Erythroblast (primary cell): ENCODE measurements at regions not wholly inside any gene's neighbourhood (a gene's known extent, or its start where the extent isn't known, plus 50 kb on each side); places are given as distances from the start of the nearest gene placed in this dataset.

Source experiments
- GATA1 ChIP-seq: IDR thresholded peaks from 2 replicates; pipeline ENCODE4 v1.6.1; 2011; ENCODE audit warnings: low read depth, mild to moderate bottlenecking, control low read depth, low read length, moderate library complexity
- POLR2A ChIP-seq: IDR thresholded peaks from 2 replicates; pipeline ENCODE4 v1.6.1; 2011; ENCODE audit warnings: mild to moderate bottlenecking, low read length

DNA sequence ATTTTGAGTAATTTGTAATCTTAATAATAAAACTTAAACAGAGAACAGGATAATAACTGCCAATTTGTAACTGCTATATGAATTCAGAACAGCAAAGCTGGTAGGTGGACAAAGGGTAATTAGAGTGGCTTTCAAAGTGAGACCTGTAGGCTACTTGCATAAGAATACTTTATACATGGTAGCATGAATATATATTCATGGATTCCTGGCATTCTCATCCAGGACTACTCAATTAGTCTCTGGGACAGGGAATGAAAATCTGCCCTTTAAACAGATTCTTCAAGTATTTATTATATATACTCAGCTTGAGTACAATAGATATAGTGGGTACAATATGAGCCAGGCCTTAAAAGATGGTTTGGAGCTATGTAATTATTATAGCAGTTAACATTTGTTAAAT lies 419.9 kb downstream of the PIK3C3 start:
- TF ChIP-seq POLR2A = no peak
- no peak for TF ChIP-seq GATA1
